GM23338 (cell line): ENCODE measurements at regions not wholly inside any gene's neighbourhood (a gene's known extent, or its start where the extent isn't known, plus 50 kb on each side); places are given as distances from the start of the nearest gene placed in this dataset.

Source experiments
- ATAC-seq: fragments of 200-7000 bp; cut with Tn5 transposase; 3 replicates; pipeline ENCODE4 v1.9.1; 2020
- DNase-seq: peaks from one replicate; pipeline ENCODE4 v3.0.0-alpha.2; 2015; ENCODE audit warnings: low spot score
- H2AFZ ChIP-seq: fragments of 200-600 bp; sonication (generic); 2 replicates; pipeline ENCODE4 v1.8.0; 2016; ENCODE audit warnings: antibody characterized with exemption, mild to moderate bottlenecking, moderate library complexity
- H3F3A ChIP-seq: fragments of 200-600 bp; sonication (generic); replicated peaks from 2 replicates; pipeline ENCODE4 v1.8.0; 2017; ENCODE audit warnings: antibody characterized with exemption, mixed run types, low read depth
- H3K27ac ChIP-seq: fragments of 200-600 bp; sonication (generic); 2 replicates; pipeline ENCODE4 v1.6.1; 2016; ENCODE audit warnings: low read depth
- H3K27me3 ChIP-seq: fragments of 200-600 bp; sonication (generic); 2 replicates; pipeline ENCODE4 v1.8.0; 2016; ENCODE audit warnings: mild to moderate bottlenecking, mixed run types, moderate library complexity; ENCODE audit not compliant: insufficient read depth
- H3K36me3 ChIP-seq: fragments of 200-600 bp; sonication (generic); 2 replicates; pipeline ENCODE4 v1.8.0; 2016; ENCODE audit warnings: mild to moderate bottlenecking; ENCODE audit not compliant: insufficient read depth
- H3K4me1 ChIP-seq: fragments of 200-600 bp; sonication (generic); 2 replicates; pipeline ENCODE4 v1.8.0; 2016; ENCODE audit warnings: mild to moderate bottlenecking, moderate library complexity; ENCODE audit not compliant: insufficient read depth
- H3K4me2 ChIP-seq: fragments of 200-600 bp; sonication (generic); 2 replicates; pipeline ENCODE4 v1.7.1; 2017; ENCODE audit warnings: mixed run types
- H3K4me3 ChIP-seq: fragments of 200-600 bp; sonication (generic); 2 replicates; pipeline ENCODE4 v1.6.1; 2016; ENCODE audit warnings: mixed run types
- H3K79me2 ChIP-seq: fragments of 200-600 bp; sonication (generic); replicated peaks from 2 replicates; pipeline ENCODE4 v1.8.0; 2017; ENCODE audit warnings: mild to moderate bottlenecking; ENCODE audit not compliant: insufficient read depth
- H3K9me2 ChIP-seq: fragments of 200-600 bp; sonication (generic); 2 replicates; pipeline ENCODE4 v1.8.0; 2017; ENCODE audit not compliant: insufficient read depth
- H4K20me1 ChIP-seq: fragments of 200-600 bp; sonication (generic); replicated peaks from 2 replicates; pipeline ENCODE4 v1.8.0; 2017; ENCODE audit warnings: mild to moderate bottlenecking; ENCODE audit not compliant: insufficient read depth
- H3K27ac Mint-ChIP-seq: 2 replicates; pipeline ENCODE4 v1.8.0; 2020; ENCODE audit warnings: inconsistent platforms, mild to moderate bottlenecking, moderate library complexity, mixed read lengths
- H3K27me3 Mint-ChIP-seq: 3 replicates; pipeline ENCODE4 v1.8.0; 2022; ENCODE audit warnings: low read depth, mild to moderate bottlenecking, moderate library complexity, mixed read lengths, inconsistent platforms; ENCODE audit not compliant: insufficient read depth, poor library complexity
- H3K36me3 Mint-ChIP-seq: 3 replicates; pipeline ENCODE4 v1.8.0; 2021; ENCODE audit warnings: low read depth, mild to moderate bottlenecking, inconsistent platforms, moderate library complexity, mixed read lengths
- H3K4me1 Mint-ChIP-seq: 3 replicates; pipeline ENCODE4 v1.8.0; 2020; ENCODE audit warnings: mild to moderate bottlenecking, inconsistent platforms, mixed read lengths
- H3K4me3 Mint-ChIP-seq: 3 replicates; pipeline ENCODE4 v1.8.0; 2021; ENCODE audit warnings: moderate library complexity, mild to moderate bottlenecking, inconsistent platforms, mixed read lengths
- H3K9me3 Mint-ChIP-seq: 3 replicates; pipeline ENCODE4 v1.8.0; 2020; ENCODE audit warnings: moderate library complexity, mild to moderate bottlenecking, inconsistent platforms, mixed read lengths
- CREB1 ChIP-seq: fragments of 250-450 bp; sonication (Bioruptor Pico); IDR thresholded peaks from 2 replicates; pipeline ENCODE4 v1.5.0; 2020; ENCODE audit warnings: low read depth, mild to moderate bottlenecking, moderate library complexity
- ETS1 ChIP-seq: IDR thresholded peaks from 2 replicates; pipeline ENCODE4 v1.6.1; 2016; ENCODE audit warnings: antibody characterized with exemption
- JUNB ChIP-seq: IDR thresholded peaks from one replicate; pipeline ENCODE4 v1.6.1; 2016; ENCODE audit warnings: antibody characterized with exemption; ENCODE audit not compliant: unreplicated experiment
- NANOG ChIP-seq: IDR thresholded peaks from 2 replicates; pipeline ENCODE4 v1.6.1; 2016; ENCODE audit warnings: antibody characterized with exemption, borderline replicate concordance
- POLR2AphosphoS5 ChIP-seq: IDR thresholded peaks from 2 replicates; pipeline ENCODE4 v1.6.1; 2016; ENCODE audit warnings: antibody characterized with exemption, low read depth
- STAT1 ChIP-seq: IDR thresholded peaks from one replicate; pipeline ENCODE4 v1.6.1; 2016; ENCODE audit warnings: antibody characterized with exemption; ENCODE audit not compliant: unreplicated experiment
- ZNF114 ChIP-seq: fragments of 250-450 bp; sonication (Bioruptor Pico); IDR thresholded peaks from 2 replicates; pipeline ENCODE4 v1.5.0; 2020; ENCODE audit warnings: mild to moderate bottlenecking, moderate library complexity
- ZNF331 ChIP-seq: fragments of 250-450 bp; sonication (Bioruptor Pico); IDR thresholded peaks from 2 replicates; pipeline ENCODE4 v1.5.0; 2020; ENCODE audit warnings: low read depth, mild to moderate bottlenecking, moderate library complexity
- TF ChIP-seq, protein P1 (sequence below), 2 experiments: fragments of 200-600 bp in 1 of 2; sonication (generic) in 1 of 2; conservative IDR thresholded peaks; 2 replicates each; pipeline versions ENCODE4 v1.5.1 to v1.6.1; 2016 to 2017; ENCODE audit warnings: antibody characterized with exemption in 2 of 2, low read depth in 2 of 2, mild to moderate bottlenecking in 2 of 2, moderate library complexity in 1 of 2
- TF ChIP-seq, protein P2 (sequence below): fragments of 250-450 bp; sonication (Bioruptor Pico); IDR thresholded peaks from 2 replicates; pipeline ENCODE4 v1.5.0; 2020; ENCODE audit warnings: mild to moderate bottlenecking, moderate library complexity

GRCh38 chr12:94788298-94788697, 137.9 kb upstream of the TMCC3 start:
- Mint-ChIP-seq H3K36me3 (no peaks in the 10 kb centered on the region), H3K4me1 (peaks cover 11% of the 10 kb centered on the region), H3K27ac (no peak overlapping the region), H3K27me3 (peaks cover 2% of the 10 kb centered on the region), H3K9me3 (no peaks in the 10 kb centered on the region), H3K4me3 (no peak overlapping the region)
- Histone ChIP-seq H4K20me1 (no peaks in the 10 kb centered on the region), H3F3A (no peaks in the 10 kb centered on the region), H3K27me3 (no peaks in the 10 kb centered on the region), H3K27ac (no peak overlapping the region), H3K4me2 (no peak overlapping the region), H3K4me3 (no peak overlapping the region), H2AFZ (no peak overlapping the region), H3K36me3 (no peaks in the 10 kb centered on the region), H3K4me1 (no peaks in the 10 kb centered on the region), H3K9me2 (no peaks in the 10 kb centered on the region), H3K79me2 (no peaks in the 10 kb centered on the region)
- DNase-seq (no peak), ATAC-seq (no peak)
- TF ChIP-seq NANOG (no peak), CREB1 (CRISPR knock-in tag) (no peak), ZNF331 (CRISPR knock-in tag) (no peak), POLR2AphosphoS5 (no peak), ZNF114 (no peak)
- TF ChIP-seq, protein P1, sequence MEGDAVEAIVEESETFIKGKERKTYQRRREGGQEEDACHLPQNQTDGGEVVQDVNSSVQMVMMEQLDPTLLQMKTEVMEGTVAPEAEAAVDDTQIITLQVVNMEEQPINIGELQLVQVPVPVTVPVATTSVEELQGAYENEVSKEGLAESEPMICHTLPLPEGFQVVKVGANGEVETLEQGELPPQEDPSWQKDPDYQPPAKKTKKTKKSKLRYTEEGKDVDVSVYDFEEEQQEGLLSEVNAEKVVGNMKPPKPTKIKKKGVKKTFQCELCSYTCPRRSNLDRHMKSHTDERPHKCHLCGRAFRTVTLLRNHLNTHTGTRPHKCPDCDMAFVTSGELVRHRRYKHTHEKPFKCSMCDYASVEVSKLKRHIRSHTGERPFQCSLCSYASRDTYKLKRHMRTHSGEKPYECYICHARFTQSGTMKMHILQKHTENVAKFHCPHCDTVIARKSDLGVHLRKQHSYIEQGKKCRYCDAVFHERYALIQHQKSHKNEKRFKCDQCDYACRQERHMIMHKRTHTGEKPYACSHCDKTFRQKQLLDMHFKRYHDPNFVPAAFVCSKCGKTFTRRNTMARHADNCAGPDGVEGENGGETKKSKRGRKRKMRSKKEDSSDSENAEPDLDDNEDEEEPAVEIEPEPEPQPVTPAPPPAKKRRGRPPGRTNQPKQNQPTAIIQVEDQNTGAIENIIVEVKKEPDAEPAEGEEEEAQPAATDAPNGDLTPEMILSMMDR (conservative IDR thresholded peaks at IDR 0.05; ENCODE audit: low read depth in 2 of 2), result no peak

- Histone ChIP-seq H3K27me3 (no peaks in the 10 kb centered on the region), H4K20me1 (no peaks in the 10 kb centered on the region), H3K27ac (no peak overlapping the region), H3K36me3 (no peaks in the 10 kb centered on the region), H3K79me2 (no peaks in the 10 kb centered on the region), H3K9me2 (no peaks in the 10 kb centered on the region), H3K4me3 (no peak overlapping the region), H2AFZ (no peak overlapping the region), H3K4me2 (no peak overlapping the region), H3F3A (no peaks in the 10 kb centered on the region), H3K4me1 (no peaks in the 10 kb centered on the region)
- Mint-ChIP-seq H3K27me3 (peaks cover 3% of the 10 kb centered on the region), H3K9me3 (no peaks in the 10 kb centered on the region), H3K36me3 (no peaks in the 10 kb centered on the region), H3K4me1 (peaks cover 3% of the 10 kb centered on the region; the same call in 2 of the 3 replicates), H3K27ac (no peak overlapping the region), H3K4me3 (no peak overlapping the region)
- no peak for TF ChIP-seq JUNB
- TF ChIP-seq NANOG, result no peak
- no peak for TF ChIP-seq ZNF331 (CRISPR knock-in tag)
- ATAC-seq (no peak), DNase-seq (no peak)
These were observed 136.5 kb upstream of the TMCC3 start for GRCh38 chr12:94786906-94787305.

DNA sequence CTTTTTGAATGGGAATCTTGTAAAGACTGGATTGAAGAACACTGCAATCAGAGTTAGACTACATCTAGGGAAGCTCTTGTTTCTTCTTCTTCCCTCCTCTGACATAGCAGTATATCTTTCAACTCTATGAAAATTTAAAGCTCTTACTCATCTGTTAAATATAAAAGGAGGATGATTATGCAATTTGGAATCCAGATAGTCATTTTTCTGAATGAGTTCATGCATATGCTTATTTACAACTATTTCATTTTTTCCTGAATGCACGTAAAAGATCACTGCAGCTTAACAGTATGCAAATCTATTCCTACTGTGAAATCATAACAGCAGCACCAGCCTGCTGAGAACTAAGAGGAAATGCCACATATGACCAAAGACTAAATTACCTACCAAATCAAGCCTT, 133.5 kb upstream of the TMCC3 start:
- Histone ChIP-seq H3K36me3 (no peaks in the 10 kb centered on the region), H3K4me2 (no peak overlapping the region), H4K20me1 (no peaks in the 10 kb centered on the region), H2AFZ (no peak overlapping the region), H3K27ac (no peak overlapping the region), H3K27me3 (no peaks in the 10 kb centered on the region), H3K9me2 (no peaks in the 10 kb centered on the region), H3K4me1 (no peaks in the 10 kb centered on the region), H3F3A (no peaks in the 10 kb centered on the region), H3K79me2 (no peaks in the 10 kb centered on the region), H3K4me3 (no peak overlapping the region)
- Mint-ChIP-seq H3K4me3 (no peak overlapping the region), H3K4me1 (peaks cover 6% of the 10 kb centered on the region; the same call in 2 of the 3 replicates), H3K27ac (no peak overlapping the region), H3K27me3 (peaks cover 1% of the 10 kb centered on the region), H3K36me3 (no peaks in the 10 kb centered on the region), H3K9me3 (no peaks in the 10 kb centered on the region)
- ATAC-seq (no peak), DNase-seq (no peak)
- TF ChIP-seq STAT1 (no peak), ETS1 (no peak)
- TF ChIP-seq, protein P2, sequence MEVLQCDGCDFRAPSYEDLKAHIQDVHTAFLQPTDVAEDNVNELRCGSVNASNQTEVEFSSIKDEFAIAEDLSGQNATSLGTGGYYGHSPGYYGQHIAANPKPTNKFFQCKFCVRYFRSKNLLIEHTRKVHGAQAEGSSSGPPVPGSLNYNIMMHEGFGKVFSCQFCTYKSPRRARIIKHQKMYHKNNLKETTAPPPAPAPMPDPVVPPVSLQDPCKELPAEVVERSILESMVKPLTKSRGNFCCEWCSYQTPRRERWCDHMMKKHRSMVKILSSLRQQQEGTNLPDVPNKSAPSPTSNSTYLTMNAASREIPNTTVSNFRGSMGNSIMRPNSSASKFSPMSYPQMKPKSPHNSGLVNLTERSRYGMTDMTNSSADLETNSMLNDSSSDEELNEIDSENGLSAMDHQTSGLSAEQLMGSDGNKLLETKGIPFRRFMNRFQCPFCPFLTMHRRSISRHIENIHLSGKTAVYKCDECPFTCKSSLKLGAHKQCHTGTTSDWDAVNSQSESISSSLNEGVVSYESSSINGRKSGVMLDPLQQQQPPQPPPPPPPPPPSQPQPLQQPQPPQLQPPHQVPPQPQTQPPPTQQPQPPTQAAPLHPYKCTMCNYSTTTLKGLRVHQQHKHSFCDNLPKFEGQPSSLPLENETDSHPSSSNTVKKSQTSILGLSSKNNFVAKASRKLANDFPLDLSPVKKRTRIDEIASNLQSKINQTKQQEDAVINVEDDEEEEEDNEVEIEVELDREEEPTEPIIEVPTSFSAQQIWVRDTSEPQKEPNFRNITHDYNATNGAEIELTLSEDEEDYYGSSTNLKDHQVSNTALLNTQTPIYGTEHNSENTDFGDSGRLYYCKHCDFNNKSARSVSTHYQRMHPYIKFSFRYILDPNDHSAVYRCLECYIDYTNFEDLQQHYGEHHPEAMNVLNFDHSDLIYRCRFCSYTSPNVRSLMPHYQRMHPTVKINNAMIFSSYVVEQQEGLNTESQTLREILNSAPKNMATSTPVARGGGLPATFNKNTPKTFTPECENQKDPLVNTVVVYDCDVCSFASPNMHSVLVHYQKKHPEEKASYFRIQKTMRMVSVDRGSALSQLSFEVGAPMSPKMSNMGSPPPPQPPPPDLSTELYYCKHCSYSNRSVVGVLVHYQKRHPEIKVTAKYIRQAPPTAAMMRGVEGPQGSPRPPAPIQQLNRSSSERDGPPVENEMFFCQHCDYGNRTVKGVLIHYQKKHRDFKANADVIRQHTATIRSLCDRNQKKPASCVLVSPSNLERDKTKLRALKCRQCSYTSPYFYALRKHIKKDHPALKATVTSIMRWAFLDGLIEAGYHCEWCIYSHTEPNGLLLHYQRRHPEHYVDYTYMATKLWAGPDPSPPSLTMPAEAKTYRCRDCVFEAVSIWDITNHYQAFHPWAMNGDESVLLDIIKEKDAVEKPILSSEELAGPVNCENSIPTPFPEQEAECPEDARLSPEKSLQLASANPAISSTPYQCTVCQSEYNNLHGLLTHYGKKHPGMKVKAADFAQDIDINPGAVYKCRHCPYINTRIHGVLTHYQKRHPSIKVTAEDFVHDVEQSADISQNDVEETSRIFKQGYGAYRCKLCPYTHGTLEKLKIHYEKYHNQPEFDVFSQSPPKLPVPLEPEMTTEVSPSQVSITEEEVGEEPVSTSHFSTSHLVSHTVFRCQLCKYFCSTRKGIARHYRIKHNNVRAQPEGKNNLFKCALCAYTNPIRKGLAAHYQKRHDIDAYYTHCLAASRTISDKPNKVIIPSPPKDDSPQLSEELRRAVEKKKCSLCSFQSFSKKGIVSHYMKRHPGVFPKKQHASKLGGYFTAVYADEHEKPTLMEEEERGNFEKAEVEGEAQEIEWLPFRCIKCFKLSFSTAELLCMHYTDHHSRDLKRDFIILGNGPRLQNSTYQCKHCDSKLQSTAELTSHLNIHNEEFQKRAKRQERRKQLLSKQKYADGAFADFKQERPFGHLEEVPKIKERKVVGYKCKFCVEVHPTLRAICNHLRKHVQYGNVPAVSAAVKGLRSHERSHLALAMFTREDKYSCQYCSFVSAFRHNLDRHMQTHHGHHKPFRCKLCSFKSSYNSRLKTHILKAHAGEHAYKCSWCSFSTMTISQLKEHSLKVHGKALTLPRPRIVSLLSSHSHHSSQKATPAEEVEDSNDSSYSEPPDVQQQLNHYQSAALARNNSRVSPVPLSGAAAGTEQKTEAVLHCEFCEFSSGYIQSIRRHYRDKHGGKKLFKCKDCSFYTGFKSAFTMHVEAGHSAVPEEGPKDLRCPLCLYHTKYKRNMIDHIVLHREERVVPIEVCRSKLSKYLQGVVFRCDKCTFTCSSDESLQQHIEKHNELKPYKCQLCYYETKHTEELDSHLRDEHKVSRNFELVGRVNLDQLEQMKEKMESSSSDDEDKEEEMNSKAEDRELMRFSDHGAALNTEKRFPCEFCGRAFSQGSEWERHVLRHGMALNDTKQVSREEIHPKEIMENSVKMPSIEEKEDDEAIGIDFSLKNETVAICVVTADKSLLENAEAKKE (CRISPR knock-in tag), result no peak
